GM12874 (cell line): ENCODE measurements at regions not wholly inside any gene's neighbourhood (a gene's known extent, or its start where the extent isn't known, plus 50 kb on each side); places are given as distances from the start of the nearest gene placed in this dataset.

Experiments
- TF ChIP-seq, protein P1 (sequence below): IDR thresholded peaks from 2 replicates; pipeline ENCODE4 v1.5.1; 2011; ENCODE audit warnings: low read depth, mild to moderate bottlenecking, control low read depth, low read length, moderate library complexity; ENCODE audit not compliant: insufficient read depth

DNA sequence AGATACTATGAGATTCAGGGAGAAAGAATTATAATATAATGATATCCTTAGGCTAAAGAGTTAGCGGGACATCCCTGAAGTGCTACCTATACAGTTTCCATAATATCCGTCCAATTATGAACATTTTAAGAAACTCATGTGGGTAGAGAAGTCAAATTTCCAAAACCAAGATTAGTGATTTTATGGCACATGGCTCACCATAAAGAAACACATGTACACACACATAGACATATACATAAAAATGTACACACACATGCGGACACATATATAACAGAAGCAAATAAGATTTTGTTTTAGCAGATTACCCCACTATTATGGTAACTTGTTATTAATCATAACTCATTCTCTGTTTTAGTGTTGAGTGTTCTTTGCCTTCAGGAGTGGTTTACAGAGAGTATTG lies 566.7 kb upstream of the NEGR1 start:
- TF ChIP-seq, protein P1, sequence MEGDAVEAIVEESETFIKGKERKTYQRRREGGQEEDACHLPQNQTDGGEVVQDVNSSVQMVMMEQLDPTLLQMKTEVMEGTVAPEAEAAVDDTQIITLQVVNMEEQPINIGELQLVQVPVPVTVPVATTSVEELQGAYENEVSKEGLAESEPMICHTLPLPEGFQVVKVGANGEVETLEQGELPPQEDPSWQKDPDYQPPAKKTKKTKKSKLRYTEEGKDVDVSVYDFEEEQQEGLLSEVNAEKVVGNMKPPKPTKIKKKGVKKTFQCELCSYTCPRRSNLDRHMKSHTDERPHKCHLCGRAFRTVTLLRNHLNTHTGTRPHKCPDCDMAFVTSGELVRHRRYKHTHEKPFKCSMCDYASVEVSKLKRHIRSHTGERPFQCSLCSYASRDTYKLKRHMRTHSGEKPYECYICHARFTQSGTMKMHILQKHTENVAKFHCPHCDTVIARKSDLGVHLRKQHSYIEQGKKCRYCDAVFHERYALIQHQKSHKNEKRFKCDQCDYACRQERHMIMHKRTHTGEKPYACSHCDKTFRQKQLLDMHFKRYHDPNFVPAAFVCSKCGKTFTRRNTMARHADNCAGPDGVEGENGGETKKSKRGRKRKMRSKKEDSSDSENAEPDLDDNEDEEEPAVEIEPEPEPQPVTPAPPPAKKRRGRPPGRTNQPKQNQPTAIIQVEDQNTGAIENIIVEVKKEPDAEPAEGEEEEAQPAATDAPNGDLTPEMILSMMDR = no peak

DNA sequence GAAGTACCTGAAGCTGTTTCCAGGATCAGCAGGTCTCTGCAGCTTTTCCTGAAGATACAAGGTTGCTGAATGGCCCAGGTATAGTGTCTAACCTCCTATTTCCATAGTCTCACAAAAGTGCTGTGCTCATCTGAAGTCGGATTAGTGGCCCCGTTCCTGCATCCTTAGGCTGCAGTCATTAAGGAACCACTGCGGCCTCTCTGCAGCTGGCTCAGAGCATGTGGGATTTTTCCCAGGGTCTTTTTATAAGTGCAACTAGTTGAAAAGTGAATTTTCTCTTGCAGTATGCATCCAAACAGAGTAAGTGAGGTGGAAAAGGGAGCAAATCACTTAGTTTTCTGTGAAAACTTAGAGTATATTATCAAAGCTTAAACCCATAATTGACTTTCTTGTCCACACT lies 565.3 kb upstream of the NEGR1 start:
- TF ChIP-seq, protein P1 = no peak

DNA sequence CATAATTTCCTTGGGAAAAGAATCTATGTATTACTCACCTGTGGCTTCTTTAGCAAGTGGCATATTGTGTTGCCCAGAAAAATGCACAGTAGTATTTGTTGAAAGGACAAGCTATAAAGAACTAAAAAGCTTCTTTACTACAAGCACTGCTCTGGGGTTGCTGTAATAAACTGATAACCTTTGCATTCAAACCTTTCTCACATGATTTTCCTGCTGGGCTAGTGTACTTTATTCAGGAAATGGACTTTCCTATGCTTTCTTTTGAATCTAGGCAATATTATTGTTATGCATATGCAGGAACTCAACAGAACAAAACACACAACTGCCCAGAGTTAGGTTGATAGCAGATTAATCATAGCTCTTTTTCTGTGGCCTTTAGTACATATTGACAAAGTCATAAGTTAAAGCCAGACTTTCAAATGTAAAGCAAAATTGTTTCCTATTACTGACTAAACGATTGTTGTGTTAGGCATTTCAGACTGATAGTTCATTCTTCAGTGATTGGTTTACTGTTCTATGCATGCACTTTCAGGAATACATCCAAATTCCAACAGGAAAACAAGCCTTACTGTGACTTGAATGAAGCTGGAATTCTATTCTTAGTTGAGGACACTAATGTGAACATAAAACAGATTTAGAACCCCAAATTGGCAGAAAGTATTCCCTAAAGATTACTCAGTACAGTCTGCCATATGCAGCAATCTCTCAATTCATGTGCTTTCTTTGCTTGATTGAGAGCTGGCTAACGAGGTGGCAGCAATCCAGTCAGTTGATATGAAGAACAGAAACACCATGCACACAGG lies 564.3 kb upstream of the NEGR1 start:
- TF ChIP-seq, protein P1 = no peak

DNA sequence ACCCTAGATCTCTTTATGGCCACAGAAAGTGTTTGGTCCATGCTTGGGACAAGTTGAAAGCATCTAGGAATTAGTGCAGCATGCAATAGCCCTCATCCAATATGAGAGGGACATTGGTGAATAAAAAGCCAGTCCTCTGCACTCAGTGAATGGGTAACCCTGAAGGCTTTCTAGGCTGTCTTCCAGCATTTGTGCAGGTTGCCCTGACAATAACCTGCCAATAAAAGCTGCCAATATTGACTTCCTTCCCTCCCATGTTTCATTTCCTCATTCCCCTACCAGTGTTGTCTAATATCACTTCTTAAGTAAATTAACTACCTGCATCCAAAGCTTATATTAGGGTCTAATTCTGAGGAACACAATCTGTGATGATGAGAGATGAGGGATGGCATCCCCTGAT lies 563.6 kb upstream of the NEGR1 start:
- TF ChIP-seq, protein P1 = no peak

DNA sequence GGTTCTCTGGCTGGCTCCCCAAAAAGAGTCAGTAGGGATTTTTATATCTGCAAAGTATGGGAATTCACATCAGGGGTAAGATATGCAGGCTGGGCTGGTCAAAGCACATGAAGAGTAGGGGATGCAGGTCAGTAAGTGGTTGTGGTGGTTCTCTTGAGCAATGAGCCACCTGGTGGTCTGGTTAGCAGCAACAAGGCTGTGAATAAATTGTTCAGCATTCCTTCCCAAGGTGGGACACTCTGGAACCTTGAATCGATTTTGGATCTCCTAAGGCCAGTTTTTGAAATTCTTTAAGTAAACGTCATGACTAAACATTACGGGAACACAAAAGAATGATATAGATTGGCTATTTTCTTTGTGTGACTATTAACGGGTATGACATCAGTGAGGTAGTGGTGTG lies 563.0 kb upstream of the NEGR1 start:
- TF ChIP-seq, protein P1 = no peak

DNA sequence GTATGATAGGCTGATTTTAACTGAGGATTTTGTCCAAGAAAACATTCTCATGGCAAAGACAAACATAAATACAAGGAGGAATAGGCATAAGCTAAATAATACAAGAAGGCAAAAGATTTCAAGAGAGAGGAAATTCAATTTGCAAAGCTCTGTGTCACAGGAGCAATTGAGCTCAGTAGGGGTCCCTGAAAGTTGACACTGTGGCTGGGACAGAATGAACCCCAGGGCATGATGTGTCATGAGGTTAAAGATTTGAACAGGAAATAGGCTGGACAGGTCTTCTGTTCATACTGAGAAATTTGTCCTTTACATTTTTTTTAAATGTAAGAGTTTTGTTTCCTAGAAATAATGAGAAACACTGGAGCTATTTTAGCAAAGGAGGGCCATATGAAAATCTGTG lies 555.4 kb upstream of the NEGR1 start:
- TF ChIP-seq, protein P1 = no peak

DNA sequence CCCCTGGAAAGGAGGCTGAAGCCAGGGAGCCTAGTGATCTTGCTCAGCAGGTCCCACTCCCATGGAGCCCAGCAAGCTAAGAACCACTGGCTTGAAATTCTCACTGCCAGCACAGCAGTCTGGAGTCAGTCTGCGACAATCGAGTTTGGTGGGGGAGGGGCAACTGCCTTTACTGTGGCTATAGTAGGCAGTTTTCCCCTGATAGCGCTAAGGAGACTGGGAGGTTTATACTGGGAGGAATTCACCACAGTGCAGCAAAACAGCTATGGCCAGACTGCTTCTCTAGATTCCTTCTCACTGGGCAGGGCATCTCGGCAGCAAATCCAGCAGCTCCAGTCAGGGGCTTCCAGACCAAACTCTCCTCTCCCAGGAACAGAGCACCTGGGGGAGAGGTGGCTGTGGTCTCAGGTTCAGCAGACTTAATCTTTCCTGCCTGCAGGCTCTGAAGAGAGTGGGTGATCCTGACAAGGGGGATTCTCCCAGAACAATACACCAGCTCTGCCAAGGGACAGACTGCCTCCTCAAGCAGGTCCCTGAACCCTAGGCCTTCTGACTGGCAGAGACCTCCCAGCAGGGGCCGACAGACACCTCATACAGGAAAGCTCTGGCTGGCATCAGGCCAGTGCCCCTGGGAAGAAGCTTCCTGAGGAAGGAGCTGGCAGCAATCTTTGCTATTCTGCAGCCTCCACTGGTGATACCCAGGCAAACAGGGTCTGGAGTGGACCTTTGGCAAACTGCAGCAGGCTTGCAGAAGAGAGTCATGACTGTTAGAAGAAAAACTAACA lies 548.5 kb upstream of the NEGR1 start:
- TF ChIP-seq, protein P1 = no peak
